NCI-H510A treated with DMSO at 0.1 percent for 48 hours (cell line): ENCODE measurements at regions not wholly inside any gene's neighbourhood (a gene's known extent, or its start where the extent isn't known, plus 50 kb on each side); places are given as distances from the start of the nearest gene placed in this dataset.

Source experiments
- DNase-seq: peaks from one replicate; lab custom pipeline; 2025; lab: John Stamatoyannopoulos, UW

DNA sequence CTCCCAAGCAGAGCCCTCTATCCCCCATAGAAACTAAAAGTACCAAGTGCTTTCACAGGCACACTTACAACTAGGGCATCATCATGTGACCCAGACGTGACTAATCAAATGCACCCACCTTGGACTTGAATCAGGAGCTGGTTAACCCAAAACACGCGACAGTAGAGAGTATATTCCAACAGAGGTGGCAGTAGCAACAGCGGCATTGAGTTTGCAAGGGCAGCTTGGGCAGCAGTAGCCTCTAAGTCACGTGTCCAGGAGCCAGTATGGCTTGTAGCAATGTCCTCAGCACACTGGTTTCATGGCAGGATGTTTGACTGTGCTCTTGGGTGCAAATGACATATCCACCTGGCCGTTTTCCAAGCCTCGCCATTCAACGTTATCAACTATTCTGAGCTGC lies 73.4 kb upstream of the DNAH5 start:
- no peak for DNase-seq

DNA sequence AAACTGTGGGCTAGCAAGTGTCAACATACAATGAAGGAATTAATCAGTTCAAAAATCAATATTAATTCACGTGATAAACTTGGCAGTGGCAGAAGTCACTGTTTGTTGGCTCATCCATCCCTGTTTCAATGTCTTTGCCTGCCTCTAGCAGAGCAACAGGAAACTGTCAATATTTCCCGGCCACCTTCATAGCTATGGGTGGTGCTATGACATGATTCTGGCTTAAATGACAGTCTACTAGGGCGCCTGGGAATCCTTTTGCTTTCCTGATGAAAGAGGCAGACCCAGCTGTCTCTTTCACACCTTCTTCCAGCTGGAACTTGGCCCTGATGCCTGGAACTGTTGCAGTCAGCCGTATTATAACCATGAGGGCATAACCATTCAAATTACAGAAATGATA lies 72.1 kb upstream of the DNAH5 start:
- DNase-seq, result no peak

DNA sequence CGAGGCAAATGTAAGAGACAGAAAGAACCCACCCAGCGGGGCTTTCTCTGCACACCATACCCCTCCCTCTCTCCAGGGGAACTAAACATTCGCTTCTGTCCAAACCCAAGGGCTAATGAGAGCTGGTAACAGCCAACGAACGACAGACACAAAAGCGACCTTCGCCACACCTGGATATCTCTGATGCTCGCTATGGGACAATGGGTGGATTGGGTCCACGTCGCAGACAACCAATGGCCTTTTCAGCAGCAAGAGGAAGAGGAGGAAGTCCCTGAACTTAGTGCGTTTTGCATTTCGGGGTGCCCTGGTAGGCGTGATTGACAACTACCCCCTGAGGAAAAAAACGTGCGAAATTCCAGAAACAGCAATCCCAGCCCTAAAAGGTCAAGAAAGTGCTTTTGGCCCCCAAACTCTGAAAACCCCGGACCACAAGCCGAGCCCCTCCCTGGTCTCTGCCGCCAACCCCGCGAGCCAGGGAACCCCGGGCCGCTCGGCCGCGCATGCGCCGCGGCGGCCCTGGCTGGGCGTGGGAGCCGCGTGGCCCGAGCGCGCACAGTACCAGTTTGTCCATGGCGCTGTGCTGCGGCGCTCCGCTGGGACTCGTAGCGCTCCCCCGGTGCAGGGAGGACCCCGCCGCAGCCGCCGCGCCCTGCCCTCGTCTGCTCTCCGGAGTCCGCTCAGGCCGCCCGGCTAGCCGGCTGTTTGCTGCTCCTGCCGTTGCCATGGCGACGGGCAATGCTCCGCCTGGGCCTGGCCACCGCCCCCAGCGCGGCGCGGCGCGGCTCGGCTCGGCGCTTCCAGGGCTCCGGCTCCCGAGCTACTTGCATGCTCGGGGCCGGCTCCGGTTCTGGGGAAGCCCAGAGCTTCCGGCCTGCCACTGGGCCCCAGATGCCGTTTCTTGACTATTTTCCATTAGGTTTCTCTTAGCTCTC lies 66.9 kb upstream of the DNAH5 start:
- peak; percentile 98 for DNase-seq

DNA sequence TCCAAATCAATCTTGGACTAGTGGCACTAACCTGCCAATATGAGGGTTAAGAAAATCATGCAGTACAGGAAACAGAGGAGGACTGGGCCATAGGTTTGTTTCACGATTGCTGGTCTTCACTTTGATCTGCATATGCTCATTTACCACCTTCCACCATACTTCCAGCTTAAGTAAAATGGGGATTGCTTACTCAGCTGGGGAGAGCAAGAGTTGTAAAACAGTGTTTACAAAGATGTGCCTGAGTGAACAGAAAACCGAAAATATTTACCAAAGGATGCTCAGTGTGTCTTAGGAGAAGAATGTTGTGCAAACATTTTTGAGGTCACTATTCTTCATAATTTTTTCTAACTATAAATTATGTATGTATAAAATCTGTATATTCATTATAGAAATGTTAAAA lies 65.1 kb upstream of the DNAH5 start:
- DNase-seq, result peak; percentile 97

DNA sequence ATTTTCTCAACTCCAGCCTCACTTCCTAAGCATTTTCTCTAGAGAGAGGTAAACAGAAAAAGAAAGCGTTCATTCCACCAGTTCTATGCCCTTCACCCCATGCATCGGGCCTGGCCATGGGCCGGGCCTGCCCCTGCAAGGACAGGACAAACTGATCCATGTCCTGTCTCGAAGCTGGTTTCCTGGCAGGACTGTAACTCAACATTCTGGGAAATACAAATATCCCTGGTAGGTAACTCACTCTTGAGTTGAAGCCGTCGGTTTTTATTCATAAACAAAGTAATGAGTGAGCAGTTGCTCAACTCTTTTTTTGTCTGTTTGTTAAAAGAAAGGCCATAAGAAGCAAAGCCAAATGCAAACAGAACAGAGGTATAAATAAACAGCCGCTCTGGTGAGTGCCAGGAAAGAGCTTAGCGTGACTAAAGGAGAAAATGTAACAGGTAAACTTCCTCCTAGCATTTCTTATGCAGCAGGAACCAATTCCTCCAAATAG lies 64.4 kb upstream of the DNAH5 start:
- peak; percentile 93 for DNase-seq

DNA sequence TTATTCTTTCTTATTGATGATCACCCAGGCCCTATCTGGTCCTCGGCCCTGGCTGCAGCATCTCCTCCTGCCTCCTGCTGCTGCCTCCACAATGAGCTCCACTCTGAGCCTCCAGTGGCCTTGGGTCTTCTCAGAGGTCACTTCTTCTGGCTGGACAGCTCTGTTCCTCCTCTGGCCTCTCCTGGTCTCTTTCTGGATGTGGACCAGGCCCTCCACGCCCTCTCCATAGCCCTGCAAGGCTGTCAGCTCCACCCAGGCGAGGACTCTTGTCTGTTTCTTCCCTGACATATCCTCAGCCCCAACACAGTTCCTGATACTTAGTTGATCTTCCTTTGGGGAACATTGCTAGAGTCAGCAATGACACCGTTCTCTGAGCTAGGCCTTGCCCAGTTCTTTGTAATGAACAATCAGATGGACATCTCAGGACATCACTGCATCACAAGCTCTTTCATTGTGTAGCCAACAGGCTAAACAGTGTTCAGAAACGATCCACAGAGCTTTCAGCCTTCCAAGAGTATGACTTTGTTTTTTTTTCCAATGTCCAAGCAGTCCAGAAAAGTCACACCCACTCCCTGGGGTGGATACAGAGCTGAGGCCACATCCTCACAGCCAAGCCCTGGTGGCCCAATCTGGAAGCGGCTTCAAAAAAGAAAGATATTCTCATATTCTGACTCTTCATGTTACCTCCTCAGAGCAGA lies 62.5 kb upstream of the DNAH5 start:
- DNase-seq, result no peak

DNA sequence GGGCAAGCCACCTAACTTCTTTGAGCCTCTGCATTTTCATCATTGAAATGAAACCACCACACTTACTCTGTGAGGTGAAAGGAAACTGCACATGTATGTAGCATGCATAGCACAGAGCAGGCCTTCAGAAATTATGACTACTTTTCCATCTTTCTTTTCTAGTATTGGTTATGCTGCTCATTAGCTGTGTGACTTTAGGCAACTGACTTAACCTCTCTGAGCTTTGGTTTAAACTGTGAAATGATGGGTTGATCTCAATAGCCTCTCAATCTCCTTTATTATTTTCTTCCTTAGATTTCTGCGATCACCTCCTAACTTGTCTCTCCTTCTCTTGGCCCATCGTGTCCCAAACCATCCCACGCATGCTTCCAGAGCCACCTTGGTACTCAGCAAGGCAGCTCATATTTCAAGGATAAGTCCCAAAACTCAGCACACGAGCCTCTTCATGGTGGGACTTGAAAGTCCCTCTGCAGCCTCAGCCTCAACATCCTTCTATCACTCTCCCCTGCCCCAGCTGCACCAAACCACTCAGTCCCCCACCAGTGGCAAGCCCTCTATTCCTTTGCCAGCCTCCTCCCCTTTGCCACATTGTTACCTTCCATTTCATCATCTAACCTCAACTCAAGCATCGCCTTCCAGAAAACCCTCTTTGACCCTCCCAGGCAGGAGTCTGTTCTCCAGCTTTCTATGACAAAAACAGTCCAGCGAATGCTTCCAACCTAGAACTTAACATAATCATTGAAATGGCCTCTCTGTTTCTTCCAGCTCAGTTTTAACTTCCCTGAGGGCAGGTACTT lies 60.3 kb upstream of the DNAH5 start:
- no peak for DNase-seq

DNA sequence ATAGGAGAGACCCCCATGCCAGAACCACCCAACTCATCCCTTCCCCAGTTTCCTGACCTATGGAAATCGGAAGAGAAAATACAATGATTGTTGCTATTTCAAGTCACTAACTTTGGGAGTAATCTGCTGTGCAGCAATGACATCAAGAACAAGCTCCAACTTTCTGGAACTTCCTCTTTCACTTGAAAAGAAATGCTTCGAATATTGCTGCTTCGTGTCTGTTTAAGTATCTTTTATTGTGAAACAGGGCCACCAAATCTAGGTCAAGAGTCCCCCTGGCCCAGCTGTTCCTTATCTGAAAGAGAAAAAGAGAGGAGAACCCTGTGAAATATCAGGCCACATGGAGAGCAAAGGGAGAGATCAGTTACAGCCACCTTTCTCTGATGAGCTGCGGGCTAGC lies 59.4 kb upstream of the DNAH5 start:
- DNase-seq, result no peak

DNA sequence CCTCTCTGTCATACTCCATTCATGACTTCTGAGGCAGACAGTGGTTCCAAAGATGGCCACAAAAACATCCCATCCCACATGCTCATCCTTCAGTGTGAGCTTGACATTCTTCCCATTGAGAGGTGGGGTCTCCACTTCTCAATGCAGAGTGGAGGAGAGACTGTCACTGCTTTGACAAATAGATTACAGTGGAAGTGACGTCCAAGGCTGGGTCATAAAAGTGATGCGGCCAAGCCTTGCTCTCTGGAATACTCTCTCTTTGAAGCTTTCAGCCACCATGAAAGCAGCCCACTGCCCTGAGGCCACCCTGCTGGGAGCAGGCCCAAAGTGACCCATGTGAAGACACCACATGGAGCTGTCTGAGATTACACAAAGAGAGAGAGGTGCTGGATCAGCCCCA lies 59.0 kb upstream of the DNAH5 start:
- no peak for DNase-seq

DNA sequence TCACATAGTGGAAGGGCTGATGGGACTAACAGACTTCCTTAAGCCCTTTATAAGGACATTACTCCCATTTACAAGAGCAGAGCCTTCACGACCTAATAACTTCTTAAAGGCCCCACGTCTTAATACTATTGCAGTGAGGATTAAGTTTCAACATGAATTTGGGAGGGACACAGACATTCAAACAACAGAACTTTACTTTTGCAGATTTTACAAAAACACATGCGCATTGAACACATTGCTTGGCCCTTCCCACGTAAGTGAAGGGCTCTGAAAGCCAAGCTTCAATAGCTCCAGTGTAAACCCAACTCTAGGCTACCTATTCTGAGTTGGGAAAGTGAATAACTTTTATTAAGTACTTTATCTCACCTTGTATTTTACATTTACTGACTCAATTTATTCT lies 53.8 kb upstream of the DNAH5 start:
- DNase-seq, result no peak

DNA sequence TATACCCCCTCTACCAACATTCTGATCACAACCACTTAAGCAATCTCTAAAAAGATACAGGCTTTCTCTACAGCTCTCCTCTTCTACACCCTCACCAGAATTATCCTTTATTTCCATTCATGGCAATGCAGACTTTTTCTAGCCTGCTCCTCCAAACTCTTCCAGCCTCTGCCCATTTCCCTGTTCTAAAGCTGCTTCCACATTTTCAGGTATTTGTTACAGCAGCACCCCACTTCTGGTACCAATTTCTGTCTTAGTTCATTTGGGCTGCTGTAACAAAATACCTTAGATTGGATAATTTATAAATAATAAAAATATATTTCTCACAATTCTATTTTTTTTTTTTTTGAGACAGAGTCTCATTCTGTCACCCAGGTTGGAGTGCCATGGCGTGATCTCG lies 53.0 kb upstream of the DNAH5 start:
- no peak for DNase-seq

DNA sequence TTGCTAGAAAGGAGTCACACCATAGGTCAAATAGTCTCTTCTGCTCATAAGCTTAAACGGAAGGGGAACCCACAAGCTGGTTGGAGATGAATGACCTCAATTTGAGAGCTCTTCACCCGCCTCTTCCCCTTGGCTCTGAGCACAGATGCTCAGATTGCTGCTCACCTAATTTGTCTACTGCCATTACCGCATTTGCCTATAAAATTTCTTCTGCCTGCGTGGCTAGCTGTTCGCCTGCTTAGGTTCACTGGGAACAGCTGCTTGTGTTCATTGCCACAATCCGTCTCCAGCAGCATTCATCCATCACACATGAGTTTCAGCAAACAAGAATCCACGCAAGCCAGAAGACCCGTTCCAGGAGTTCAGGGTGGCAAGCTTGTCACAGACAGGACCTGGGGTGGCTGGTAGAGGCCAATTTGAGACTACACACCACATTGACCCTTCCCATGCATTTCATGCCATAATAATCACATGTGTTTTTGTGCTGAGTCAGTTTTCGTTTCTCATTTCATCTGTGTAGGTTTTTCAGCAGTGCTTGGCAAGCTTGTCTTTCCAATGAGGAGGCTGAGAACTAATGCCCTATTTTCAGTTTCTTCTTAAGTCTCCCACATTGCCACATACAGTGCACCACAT lies 50.2 kb upstream of the DNAH5 start:
- DNase-seq, result peak; percentile 97
